Epithelial cell of proximal tubule (primary cell): ENCODE measurements at regions not wholly inside any gene's neighbourhood (a gene's known extent, or its start where the extent isn't known, plus 50 kb on each side); places are given as distances from the start of the nearest gene placed in this dataset.

Source experiments
- DNase-seq: peaks from one replicate; pipeline ENCODE4 v3.0.0-alpha.2; 2011; ENCODE audit warnings: low read depth
- H3K4me3 ChIP-seq: 2 replicates; pipeline ENCODE4 v1.5.1; 2011; ENCODE audit warnings: low read depth, mild to moderate bottlenecking, low read length
- TF ChIP-seq, protein P1 (sequence below): conservative IDR thresholded peaks from 2 replicates; pipeline ENCODE4 v1.5.1; 2012; ENCODE audit warnings: low read depth, mild to moderate bottlenecking, low read length

DNA sequence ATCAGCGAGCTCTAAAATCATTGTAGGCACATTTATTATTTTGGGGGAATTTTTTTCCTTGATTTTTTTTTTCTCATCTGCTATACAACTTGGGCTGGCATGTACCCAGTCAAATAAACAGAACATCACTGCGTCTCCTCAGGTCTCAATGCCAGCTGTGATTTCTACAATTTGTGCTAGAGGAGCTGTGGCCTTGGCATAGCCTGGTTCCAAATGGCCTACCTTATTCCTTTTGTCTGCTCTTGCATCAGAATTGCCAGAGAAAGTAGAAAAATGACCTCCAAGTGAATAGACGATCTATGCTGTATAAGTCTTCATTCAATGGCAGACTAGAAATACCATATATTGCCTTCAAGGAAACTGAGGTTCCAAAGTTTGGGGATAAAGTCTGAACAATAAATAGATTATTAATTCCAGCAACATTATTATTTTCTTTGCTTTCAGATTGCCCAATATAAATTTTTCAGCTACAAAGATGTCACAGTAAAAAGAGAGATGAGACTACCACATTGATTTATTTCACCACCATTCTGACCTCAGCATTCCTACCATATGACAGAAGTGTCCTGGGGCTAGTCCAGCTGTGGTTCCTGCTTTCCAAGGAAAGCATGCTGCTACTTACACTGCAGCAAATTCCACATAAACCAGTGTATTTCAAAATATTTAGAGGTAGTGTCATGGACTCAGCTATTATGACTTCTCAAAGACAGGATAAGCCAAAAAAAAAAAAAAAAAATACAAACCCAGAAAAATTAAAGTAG, 493.9 kb upstream of the ZNF385D start:
- no peak overlapping the region for H3K4me3 ChIP-seq
- peak; percentile 25 for DNase-seq
- TF ChIP-seq, protein P1, sequence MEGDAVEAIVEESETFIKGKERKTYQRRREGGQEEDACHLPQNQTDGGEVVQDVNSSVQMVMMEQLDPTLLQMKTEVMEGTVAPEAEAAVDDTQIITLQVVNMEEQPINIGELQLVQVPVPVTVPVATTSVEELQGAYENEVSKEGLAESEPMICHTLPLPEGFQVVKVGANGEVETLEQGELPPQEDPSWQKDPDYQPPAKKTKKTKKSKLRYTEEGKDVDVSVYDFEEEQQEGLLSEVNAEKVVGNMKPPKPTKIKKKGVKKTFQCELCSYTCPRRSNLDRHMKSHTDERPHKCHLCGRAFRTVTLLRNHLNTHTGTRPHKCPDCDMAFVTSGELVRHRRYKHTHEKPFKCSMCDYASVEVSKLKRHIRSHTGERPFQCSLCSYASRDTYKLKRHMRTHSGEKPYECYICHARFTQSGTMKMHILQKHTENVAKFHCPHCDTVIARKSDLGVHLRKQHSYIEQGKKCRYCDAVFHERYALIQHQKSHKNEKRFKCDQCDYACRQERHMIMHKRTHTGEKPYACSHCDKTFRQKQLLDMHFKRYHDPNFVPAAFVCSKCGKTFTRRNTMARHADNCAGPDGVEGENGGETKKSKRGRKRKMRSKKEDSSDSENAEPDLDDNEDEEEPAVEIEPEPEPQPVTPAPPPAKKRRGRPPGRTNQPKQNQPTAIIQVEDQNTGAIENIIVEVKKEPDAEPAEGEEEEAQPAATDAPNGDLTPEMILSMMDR: no peak

DNA sequence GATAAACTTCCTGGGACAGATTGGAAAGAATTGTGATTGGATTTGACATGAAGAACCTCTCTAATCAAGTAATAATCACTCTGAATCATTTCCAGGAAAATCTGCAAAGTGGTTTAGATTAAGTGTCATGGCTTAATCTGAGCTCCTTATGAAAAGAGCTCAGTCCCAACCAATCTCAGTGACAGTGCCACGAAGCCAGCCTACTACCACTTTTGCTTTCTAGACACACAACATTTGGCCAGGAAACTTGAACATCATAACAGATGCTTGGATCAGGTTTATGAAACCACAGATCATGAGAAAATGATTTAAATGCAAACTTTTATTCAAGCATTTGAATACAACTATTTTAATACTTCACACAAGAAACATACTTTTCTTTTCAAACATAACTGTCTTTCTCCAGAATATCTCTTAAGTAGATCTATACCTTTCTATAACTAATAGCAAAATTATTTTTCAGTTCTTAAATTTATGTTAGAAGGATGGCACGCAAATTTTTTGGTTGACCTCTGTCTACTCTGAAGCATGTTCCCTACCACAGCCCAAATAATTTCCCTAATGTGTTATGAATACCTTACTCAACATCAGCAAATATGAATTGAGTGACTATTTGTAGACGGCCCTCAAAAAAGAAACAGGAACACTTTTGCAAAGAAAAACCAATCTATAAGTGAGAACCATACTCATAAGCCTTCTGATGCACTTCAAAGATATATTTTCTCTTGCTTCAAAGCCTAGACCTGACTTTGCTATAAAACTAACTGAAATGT, 495.0 kb upstream of the ZNF385D start:
- no peak overlapping the region for H3K4me3 ChIP-seq
- TF ChIP-seq, protein P1: no peak
- no peak for DNase-seq

DNA sequence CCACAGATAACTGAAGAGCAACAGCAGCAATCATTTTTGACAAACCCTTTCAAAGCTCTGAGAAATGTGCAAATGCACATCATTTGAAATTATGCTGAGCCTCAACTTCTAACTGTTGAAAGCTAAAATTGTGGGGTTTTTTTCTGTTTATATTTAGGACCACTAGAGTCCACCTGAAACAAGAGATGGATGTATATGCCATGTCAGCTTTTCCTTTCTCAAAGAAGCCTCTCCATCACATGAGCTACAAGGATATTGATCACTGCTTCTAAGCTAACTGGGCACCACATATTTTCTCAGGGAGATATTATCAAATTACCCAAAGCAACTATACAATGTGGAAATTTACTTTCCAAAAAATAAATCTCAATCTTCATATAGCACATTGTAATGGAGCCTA, 498.6 kb upstream of the ZNF385D start:
- TF ChIP-seq, protein P1: no peak
- H3K4me3 ChIP-seq: no peak overlapping the region
- no peak for DNase-seq

DNA sequence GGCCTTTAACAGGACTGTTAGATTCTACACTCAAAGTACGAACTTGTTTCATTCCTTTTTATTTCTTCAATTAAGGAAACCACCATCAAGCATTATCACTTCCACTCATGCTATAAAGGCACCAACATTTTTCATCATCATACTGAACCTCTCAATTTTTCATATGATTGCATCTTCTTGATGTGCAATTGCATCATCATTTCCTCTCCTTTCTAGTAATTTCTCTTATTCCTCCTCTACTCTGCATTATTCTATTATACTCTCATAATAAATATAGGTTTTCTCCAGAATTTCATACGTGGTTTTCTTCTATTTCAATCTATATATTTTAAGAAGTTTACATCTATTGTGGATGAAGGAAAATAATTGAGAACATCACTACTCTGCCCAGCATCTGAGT, 506.2 kb upstream of the ZNF385D start:
- DNase-seq: no peak
- H3K4me3 ChIP-seq: no peak overlapping the region
- TF ChIP-seq, protein P1: no peak

DNA sequence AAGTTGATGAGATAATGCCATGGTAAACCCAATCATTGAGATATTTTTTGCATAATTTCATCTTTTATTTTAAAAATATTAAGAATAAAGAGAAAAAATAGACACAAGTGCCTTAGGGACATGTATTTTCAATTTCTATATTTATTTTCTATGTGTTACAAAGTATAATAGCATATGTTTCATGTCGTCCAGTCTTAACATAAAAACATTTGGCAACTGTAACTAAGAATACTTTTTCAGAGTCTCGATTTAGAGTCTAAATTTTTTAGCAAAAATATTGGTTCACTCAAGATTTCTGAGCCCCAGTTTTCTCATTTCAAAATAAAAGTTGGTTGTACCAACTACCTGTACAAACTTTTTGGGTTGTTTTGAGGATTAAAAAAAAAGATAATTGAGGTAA, 511.4 kb upstream of the ZNF385D start:
- DNase-seq: no peak
- TF ChIP-seq, protein P1: no peak
- H3K4me3 ChIP-seq: no peak overlapping the region

DNA sequence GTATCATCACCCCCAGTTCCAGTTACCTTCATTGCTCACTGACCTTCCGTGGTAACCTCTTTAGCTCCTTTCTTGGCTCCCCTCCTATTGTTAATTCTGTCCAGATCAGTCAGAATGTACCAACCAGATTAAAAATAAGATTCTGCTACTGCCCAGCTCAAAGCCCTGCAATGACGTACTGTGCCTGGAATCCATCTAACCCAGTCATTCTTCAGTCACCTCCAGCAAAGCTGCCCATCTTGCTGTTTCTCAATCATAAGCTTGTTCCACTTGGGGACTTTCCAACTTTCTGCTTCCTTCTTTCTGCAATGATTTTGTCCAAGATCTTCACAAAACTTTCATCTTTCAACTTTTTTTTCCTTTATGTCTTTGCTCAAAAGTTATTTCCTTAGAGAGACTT, 512.0 kb upstream of the ZNF385D start:
- no peak overlapping the region for H3K4me3 ChIP-seq
- DNase-seq: peak; percentile 48
- TF ChIP-seq, protein P1: no peak

DNA sequence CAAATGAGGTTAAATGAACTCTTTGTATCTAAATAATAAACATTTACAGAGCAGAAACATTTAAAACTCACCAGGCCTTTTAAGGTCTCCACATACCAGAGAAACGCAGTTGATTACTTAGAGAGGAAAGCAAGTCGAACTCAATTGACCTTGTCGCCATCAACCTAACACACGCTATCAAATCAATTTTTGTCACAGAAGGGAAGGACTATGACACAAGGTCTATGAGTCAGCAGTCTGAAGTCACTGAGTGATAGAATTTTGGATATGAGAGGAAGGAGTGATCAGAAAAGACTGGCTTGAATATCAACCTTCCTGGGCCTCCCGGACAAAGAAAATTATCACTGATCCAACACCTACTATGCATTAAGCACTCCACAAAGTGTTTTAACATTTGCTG, 514.4 kb upstream of the ZNF385D start:
- TF ChIP-seq, protein P1: no peak
- H3K4me3 ChIP-seq: no peak overlapping the region
- no peak for DNase-seq
